Suprapubic skin (tissue), 3 donors: ENCODE measurements at regions not wholly inside any gene's neighbourhood (a gene's known extent, or its start where the extent isn't known, plus 50 kb on each side); places are given as distances from the start of the nearest gene placed in this dataset.
"Not testable (repeated sequence)": the region's sequence is repeated elsewhere in the genome, so short reads cannot be mapped to it uniquely, and the experiment has no call there.

Experiments used
- CTCF ChIP-seq, 2 donors: fragments of 200-600 bp in 1 of 2; fragments of 450-650 bp in 1 of 2; sonication (generic) in 1 of 2; IDR thresholded peaks; one replicate each; pipeline ENCODE4 v1.5.1; 2016 to 2019; ENCODE audit warnings: antibody characterized with exemption in 2 of 2, mild to moderate bottlenecking in 1 of 2, moderate library complexity in 1 of 2
- POLR2A ChIP-seq, 2 donors: fragments of 450-650 bp; IDR thresholded peaks; one replicate each; pipeline ENCODE4 v1.6.1; 2017; ENCODE audit warnings: antibody characterized with exemption in 2 of 2, mild to moderate bottlenecking in 2 of 2, moderate library complexity in 2 of 2

GRCh38 chr6:91881791-91882190, 1294.9 kb upstream of the MAP3K7 start:
- not testable (repeated sequence) for TF ChIP-seq CTCF, POLR2A (IDR thresholded peaks at IDR 0.05)
